ENCODE measurements at regions not wholly inside any gene's neighbourhood (a gene's known extent, or its start where the extent isn't known, plus 50 kb on each side); places are given as distances from the start of the nearest gene placed in this dataset.

DNA sequence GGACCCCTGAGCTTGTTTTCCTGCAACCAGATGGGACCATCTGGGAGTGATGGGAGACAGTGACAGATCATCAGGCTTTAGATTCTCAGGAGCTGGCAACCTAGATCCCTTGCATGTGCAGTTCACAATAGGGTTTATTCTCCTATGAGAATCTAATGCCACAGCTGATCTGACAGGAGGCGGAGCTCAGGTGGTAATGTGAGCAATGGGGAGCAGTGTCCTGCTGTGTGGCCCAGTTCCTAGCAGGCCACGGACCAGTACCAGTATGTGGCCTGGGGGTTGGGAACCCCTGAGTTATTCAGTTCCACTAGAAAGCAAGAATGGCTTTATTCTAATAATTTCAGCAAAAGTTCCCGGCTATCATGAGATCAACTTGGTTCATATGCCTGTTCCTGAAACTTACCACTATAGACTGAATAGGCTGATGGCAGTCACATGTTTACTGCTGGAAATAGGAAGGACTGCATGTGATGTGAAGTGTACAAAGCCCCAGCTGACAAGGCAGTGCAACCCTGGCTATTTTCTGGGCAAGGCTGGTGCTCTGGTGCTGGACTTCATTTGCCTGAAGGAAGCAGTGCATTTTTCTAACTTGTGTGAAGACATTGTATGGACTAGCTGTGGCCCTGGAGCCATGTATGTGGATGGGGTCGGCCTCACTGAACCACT is 107.2 kb downstream of the SPRY1 start (continued):
- no peak for TF ChIP-seq NFIC (IDR thresholded peaks at IDR 0.05; ENCODE audit: borderline replicate concordance)

DNA sequence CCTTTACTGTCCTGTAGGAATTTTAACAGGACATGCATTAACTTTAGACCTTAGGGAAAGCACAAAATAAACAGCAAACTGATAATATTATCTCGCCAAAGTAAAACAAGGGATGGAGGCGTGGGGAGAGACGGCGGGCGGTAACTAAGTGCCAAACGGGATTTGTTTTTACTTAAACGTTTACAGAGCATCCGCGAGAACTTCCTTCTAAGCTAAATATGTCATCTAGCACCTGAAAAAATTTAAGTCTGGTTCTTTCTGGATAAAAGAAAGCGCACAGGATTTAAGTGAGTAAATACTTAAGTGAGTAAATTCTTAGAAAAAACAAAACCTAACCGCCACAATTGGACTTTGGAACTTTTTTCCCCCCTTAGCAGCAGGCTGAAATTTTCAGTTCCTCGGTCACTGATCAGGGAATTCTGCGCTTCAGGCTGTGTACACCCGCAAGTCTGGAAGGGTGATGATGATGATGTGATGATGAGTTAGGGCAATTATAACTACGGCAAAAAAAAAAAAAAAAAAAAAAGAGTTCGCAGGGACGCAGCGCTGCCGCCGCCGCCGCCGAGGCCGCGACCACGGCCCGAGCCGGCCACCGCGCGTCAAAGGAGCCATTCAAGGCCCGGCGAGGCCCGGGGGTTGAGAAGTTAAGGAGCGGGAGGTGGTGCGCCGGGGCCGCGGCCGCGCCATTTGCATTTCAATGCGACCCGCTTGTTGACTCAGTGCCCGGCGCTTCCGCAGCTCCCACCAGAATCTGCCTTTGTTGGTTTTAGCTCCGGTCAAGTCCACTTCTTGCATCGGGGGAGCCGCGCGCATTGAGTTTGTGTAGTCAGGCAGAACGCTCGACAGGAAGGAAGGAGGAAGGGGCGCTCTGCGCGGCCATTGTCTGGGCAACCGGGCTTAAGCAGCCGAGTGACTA is 108.8 kb downstream of the SPRY1 start:
- no peaks in the 10 kb centered on the region for H3K79me2 ChIP-seq (ENCODE audit: insufficient read depth)
- no peaks in the 10 kb centered on the region for H3K9me2 ChIP-seq
- no peaks in the 10 kb centered on the region for H3K27me3 ChIP-seq (ENCODE audit: insufficient read depth)
- no peak overlapping the region for H3K9ac ChIP-seq
- ChIA-PET POLR2A (no interaction called here), CTCF (no interaction called here)
- H3F3A ChIP-seq (replicated peaks; ENCODE audit: insufficient read depth) = no peaks in the 10 kb centered on the region
- peak; percentile 41 for DNase-seq
- H3K9me3 ChIP-seq = no peaks in the 10 kb centered on the region
- H3K4me1 ChIP-seq (ENCODE audit: control insufficient read depth in 1 of 2, insufficient read depth in 2 of 2, low read depth in 1 of 2, low read length in 1 of 2) = no peaks in the 10 kb centered on the region
- TF ChIP-seq GATA2 (CRISPR knock-in tag; IDR thresholded peaks at IDR 0.05) (no peak), EP300 (IDR thresholded peaks at IDR 0.05; ENCODE audit: borderline replicate concordance in 1 of 2, low read depth in 1 of 2, low read length in 1 of 2) (no peak), FOXM1 (IDR thresholded peaks at IDR 0.05; ENCODE audit: low read depth) (no peak), MEF2A (IDR thresholded peaks at IDR 0.05; ENCODE audit: borderline replicate concordance, low read depth) (no peak), TEAD4 (IDR thresholded peaks at IDR 0.05; ENCODE audit: borderline replicate concordance, insufficient read depth) (no peak), RCOR1 (IDR thresholded peaks at IDR 0.05; ENCODE audit: low read length) (no peak)
- WGBS (ENCODE audit: low lambda C conversion rate) = 45% methylated on average over 57 of the region's 58 CpGs
- no peak overlapping the region for H3K4me3 ChIP-seq (ENCODE audit: low read depth in 2 of 2, low read length in 1 of 2)
- no peak overlapping the region for H3K27ac ChIP-seq (ENCODE audit: low read depth in 2 of 2, low read length in 1 of 2)
- H4K20me1 ChIP-seq (ENCODE audit: insufficient read depth) = no peaks in the 10 kb centered on the region
- H3K4me2 ChIP-seq = no peak overlapping the region
- peak overlapping the region; percentile 35; the same call in 1 of the 2 replicates for H2AFZ ChIP-seq (ENCODE audit: low read depth)
- H3K36me3 ChIP-seq (replicated peaks in 1 of 2; ENCODE audit: control insufficient read depth in 1 of 2, insufficient read depth in 2 of 2, low read length in 1 of 2) = no peaks in the 10 kb centered on the region

DNA sequence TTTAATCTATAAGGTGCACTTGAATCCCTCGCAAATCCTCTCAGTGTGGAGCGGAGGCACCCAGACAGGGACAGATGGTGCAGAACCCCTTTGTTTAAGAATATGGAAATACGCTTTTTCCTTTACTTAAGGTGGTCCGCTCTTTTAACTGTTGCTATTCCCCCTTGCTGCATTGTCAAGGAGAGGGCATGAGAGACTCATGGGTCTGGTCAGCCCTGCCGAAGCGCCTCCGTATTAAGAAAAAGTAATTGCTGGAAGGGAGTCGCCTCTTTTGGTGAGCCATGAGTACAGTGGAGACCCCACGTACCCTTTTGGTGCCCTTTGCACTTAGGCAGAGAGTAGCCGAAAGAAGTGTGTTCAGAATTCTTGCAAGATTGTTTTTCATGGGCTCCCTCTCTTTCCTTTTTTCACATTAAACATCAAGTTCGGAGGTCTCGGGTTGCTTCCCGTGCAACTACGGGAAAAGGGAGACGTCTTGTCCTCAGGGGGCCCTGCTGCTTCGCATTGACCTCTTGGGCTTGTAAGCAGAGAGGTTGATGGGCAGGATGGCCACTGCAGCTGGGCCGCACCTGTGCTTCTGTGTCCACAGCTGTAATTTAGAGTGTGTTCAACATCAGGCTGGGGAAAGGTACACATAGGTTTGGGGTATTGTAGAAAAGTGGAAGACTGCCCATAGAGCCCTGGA is 109.6 kb downstream of the SPRY1 start:
- WGBS (ENCODE audit: low lambda C conversion rate) = 96% methylated on average over 16 of the region's 17 CpGs
- Histone ChIP-seq H3K9me3 (no peaks in the 10 kb centered on the region), H2AFZ (ENCODE audit: low read depth) (peak overlapping the region; percentile 35; the same call in 1 of the 2 replicates), H4K20me1 (ENCODE audit: insufficient read depth) (no peaks in the 10 kb centered on the region), H3K9ac (no peak overlapping the region), H3K27ac (ENCODE audit: low read depth in 2 of 2, low read length in 1 of 2) (no peak overlapping the region), H3K79me2 (ENCODE audit: insufficient read depth) (no peaks in the 10 kb centered on the region), H3F3A (replicated peaks; ENCODE audit: insufficient read depth) (no peaks in the 10 kb centered on the region), H3K9me2 (no peaks in the 10 kb centered on the region), H3K36me3 (replicated peaks in 1 of 2; ENCODE audit: control insufficient read depth in 1 of 2, insufficient read depth in 2 of 2, low read length in 1 of 2) (no peaks in the 10 kb centered on the region), H3K4me3 (ENCODE audit: low read depth in 2 of 2, low read length in 1 of 2) (no peak overlapping the region), H3K4me1 (ENCODE audit: control insufficient read depth in 1 of 2, insufficient read depth in 2 of 2, low read depth in 1 of 2, low read length in 1 of 2) (no peaks in the 10 kb centered on the region), H3K4me2 (no peak overlapping the region), H3K27me3 (ENCODE audit: insufficient read depth) (no peaks in the 10 kb centered on the region)
- ChIA-PET CTCF (no interaction called here), POLR2A (no interaction called here)
- no peak for DNase-seq
- TF ChIP-seq, protein P1, sequence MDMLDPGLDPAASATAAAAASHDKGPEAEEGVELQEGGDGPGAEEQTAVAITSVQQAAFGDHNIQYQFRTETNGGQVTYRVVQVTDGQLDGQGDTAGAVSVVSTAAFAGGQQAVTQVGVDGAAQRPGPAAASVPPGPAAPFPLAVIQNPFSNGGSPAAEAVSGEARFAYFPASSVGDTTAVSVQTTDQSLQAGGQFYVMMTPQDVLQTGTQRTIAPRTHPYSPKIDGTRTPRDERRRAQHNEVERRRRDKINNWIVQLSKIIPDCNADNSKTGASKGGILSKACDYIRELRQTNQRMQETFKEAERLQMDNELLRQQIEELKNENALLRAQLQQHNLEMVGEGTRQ (IDR thresholded peaks at IDR 0.05; ENCODE audit: borderline replicate concordance, low read depth, low read length) = no peak
- TF ChIP-seq, protein P2, sequence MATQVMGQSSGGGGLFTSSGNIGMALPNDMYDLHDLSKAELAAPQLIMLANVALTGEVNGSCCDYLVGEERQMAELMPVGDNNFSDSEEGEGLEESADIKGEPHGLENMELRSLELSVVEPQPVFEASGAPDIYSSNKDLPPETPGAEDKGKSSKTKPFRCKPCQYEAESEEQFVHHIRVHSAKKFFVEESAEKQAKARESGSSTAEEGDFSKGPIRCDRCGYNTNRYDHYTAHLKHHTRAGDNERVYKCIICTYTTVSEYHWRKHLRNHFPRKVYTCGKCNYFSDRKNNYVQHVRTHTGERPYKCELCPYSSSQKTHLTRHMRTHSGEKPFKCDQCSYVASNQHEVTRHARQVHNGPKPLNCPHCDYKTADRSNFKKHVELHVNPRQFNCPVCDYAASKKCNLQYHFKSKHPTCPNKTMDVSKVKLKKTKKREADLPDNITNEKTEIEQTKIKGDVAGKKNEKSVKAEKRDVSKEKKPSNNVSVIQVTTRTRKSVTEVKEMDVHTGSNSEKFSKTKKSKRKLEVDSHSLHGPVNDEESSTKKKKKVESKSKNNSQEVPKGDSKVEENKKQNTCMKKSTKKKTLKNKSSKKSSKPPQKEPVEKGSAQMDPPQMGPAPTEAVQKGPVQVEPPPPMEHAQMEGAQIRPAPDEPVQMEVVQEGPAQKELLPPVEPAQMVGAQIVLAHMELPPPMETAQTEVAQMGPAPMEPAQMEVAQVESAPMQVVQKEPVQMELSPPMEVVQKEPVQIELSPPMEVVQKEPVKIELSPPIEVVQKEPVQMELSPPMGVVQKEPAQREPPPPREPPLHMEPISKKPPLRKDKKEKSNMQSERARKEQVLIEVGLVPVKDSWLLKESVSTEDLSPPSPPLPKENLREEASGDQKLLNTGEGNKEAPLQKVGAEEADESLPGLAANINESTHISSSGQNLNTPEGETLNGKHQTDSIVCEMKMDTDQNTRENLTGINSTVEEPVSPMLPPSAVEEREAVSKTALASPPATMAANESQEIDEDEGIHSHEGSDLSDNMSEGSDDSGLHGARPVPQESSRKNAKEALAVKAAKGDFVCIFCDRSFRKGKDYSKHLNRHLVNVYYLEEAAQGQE (IDR thresholded peaks at IDR 0.05; ENCODE audit: low read depth, low read length) = no peak
- no peak for TF ChIP-seq JUND (IDR thresholded peaks at IDR 0.05)
- no peak for TF ChIP-seq RXRA (IDR thresholded peaks at IDR 0.05; ENCODE audit: borderline replicate concordance, low read depth)
- no peak for TF ChIP-seq FOXJ3 (CRISPR knock-in tag; IDR thresholded peaks at IDR 0.05)
- TF ChIP-seq NFIC (IDR thresholded peaks at IDR 0.05; ENCODE audit: borderline replicate concordance) = no peak
- TF ChIP-seq, protein P3, sequence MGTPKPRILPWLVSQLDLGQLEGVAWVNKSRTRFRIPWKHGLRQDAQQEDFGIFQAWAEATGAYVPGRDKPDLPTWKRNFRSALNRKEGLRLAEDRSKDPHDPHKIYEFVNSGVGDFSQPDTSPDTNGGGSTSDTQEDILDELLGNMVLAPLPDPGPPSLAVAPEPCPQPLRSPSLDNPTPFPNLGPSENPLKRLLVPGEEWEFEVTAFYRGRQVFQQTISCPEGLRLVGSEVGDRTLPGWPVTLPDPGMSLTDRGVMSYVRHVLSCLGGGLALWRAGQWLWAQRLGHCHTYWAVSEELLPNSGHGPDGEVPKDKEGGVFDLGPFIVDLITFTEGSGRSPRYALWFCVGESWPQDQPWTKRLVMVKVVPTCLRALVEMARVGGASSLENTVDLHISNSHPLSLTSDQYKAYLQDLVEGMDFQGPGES (IDR thresholded peaks at IDR 0.05; ENCODE audit: low read depth, low read length) = no peak
- TF ChIP-seq POLR2AphosphoS5 (IDR thresholded peaks at IDR 0.05; ENCODE audit: low read depth, low read length) = no peak
- TF ChIP-seq RCOR1 (IDR thresholded peaks at IDR 0.05; ENCODE audit: low read length) = no peak
- TF ChIP-seq RAD21 (IDR thresholded peaks at IDR 0.05; ENCODE audit: low read length) = no peak
- TF ChIP-seq, protein P4, sequence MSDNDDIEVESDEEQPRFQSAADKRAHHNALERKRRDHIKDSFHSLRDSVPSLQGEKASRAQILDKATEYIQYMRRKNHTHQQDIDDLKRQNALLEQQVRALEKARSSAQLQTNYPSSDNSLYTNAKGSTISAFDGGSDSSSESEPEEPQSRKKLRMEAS (IDR thresholded peaks at IDR 0.05; ENCODE audit: low read depth) = no peak

All from SK-N-SH (cell line).